HG03378 (cell line): ENCODE measurements at regions not wholly inside any gene's neighbourhood (a gene's known extent, or its start where the extent isn't known, plus 50 kb on each side); places are given as distances from the start of the nearest gene placed in this dataset.

Experiments used
- ATAC-seq: cut with Tn5 transposase; IDR thresholded peaks from one replicate; pipeline ENCODE4 v1.9.1; 2021; ENCODE audit warnings: mild to moderate bottlenecking, moderate library complexity; ENCODE audit not compliant: unreplicated experiment

DNA sequence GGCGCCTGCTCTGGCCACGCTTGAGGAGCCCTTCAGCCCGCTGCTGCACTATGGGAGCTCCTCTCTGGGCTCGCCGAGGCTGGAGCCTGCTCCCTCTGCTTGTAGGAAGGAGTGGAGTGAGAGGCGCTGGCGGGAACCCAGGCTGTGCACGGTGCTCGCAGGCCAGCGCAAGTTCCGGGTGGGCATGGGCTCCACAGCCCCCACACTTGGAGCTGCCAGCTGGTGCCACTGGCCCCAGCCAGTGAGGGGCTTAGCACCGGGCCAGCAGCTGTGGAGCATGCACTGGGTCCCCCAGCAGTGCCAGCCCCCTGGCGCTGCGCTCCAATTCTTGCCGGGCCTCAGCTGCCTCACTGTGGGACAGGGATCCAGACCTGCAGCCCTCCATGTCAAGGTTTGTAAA, 122.1 kb upstream of the CD180 start:
- no peak for ATAC-seq

DNA sequence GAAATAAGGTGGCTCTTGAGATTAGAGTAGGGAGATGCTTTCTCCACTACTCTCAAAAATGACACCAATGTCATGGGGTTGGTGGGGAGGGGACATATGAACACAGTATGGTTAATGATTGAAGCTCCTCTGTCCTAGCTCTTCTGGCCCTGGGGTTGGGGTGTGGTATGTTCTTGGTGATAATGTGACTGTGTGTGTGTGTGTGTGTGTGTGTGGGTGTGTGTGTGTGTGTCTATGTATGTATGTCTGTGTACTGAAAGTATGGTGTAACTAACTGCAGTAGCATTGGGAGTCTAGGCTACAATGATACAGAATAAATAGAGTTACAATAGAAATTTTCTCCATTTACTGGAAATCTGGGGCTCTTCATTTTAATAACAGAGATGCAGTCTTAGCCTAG, 121.0 kb upstream of the CD180 start:
- ATAC-seq: no peak

DNA sequence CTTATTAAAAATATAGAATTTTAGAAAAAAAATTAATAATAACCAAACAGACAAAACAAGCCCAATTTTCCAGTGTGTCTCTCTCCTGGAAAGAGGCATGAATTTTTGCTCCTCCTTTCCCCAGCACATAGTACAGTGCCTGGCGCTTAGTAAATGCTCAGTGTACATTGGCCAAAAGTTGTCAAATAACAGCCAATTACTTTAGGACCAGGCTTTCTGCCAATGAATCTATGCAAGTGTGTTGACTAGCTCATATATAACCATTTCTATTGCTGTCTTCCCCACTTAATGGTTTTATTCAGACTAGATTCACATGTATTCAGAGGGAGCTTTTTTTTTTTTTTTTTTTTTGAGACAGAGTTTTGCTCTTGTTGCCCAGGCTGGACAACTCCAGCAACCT, 120.1 kb upstream of the CD180 start:
- no peak for ATAC-seq

DNA sequence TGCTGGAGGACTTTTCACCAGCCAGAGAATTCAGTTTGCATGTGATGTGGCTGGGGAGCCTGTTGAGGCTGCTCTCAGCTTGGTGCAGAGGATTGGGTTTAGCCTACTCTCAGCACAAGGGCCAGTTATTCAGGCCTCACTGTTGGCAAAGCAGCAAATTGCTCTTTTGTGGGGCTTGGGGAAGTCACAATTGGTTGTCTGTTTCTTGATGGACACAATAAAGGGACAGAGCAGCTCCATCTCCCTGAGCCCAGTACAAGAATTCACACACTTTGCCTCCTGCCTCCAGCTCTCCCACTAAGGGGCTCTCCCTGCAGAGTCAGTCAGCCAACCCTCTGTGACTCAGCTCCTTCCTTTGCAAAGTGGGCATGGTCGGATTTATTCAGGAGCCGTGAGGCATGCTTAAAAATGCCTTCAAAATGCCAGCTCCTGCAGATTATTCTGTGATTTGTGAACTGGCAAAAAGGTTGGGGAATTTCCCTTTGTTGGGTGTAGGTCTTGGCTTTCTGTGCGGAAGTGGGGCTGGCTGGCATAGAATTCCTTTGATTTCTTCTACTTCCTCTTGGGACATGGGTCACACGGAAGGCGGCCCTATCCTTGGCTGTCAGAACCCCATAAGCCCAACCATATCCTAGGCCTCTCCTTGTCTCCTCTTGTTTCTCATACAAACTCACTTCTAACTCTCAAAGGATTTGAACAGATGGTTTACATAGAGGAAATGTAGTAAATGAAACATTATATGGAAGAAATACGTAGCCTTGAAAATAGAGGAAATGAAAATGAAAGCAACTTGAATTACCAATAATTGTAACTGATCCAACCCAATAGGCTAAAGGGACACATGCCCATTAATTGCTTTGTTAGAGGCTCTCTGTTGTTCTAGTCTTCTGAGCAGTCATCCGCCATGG, 118.7 kb upstream of the CD180 start:
- peak; percentile 59 for ATAC-seq

DNA sequence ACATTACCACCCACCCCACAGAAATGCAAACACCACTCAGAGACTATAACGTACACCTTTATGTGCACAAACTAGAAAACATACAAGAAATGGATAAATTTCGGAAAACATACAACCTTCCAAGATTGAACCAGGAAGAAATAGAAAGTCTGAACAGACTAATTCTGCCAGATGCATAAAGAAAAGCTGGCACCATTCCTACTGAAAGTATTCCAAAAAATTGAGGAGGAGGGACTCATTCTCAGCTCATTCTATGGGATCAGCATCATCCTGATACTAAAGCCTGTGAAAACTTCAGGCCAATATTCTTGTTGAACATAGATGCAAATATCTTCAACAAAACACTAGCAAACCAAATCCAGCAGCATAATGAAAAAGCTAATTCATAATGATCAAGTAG, 115.1 kb upstream of the CD180 start:
- ATAC-seq: no peak

DNA sequence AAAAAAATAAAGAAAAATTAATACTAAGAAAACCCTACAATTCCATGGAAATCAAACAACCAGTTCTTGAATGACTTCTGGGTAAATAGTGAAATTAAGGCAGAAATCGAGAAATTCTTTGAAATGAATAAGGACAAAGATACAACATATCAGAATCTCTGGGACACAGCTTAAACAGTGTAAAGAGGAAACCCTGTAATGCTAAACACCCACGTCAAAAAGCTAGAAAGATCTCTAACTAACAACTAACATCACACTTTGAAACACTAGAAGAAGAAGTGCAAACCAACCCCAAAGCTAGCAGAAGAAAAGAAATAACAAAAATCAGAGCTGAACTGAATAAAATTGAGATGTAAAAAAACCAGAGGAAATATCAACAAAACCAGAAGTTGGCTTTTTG, 114.6 kb upstream of the CD180 start:
- no peak for ATAC-seq

DNA sequence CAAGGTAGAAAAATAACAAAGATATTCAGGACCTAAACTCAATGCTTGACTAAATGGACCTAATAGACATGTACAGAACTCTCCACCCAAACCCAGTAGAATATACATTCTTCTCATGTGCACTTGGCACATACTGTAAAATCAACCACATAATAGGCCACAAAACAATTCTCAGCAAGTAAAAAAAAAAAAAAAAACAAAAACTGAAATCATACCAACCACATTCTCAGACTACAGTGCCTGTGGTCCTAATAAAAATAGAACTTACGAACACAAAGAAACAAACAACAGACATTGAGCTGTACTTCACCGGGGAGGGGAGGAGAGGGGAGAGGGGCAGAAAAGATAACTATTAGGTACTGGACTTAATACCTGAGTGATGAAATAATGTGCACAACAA, 114.1 kb upstream of the CD180 start:
- no peak for ATAC-seq

DNA sequence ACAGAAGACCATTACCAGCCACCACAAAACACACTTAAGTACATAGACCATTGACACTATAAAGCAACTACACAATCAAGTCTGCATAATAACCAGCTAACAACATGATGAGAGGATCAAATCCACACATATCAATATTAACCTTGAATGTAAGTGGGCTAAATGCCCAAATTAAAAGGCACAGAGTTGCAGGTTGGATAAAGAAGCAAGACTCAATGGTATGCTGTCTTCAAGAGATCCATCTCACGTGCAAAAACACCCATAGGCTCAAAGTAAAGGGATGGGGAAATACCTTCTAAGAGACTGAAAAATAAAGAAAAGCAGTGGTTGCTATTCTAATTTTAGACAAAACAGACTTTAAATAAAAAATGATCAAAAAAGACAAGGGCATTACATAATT, 113.6 kb upstream of the CD180 start:
- no peak for ATAC-seq

DNA sequence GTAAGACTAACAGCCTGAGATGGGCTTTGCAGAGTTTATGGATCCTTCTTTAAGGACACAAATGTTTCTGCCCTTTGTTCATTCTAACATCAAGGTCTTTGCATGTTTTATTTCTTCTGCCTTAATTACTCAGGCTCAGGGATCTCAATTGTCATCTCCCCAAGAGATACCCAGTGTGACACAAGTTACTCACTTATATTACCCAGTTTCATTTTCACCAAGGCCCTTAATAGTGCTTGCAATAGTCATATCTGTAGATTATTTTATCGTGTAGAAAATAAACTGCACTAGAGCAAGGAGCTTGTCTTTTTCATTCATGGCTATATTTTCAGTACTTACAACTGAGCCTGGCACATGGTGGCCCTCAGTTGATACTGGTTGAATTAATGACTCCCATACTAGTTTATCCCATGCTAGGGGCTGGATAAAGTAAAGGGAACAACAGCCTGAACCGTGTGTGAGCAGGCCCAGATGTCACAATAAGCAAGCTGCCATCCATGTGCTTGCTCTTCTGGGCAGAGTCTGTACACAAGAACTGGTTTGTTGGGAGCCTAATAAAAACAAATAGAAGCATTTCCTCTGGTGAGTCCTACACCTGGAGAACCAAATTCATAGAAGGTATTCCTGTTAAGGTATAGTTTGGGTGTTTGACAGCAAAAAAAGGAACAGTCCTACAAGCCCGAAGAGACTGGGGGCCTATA, 112.5 kb upstream of the CD180 start:
- ATAC-seq: no peak

DNA sequence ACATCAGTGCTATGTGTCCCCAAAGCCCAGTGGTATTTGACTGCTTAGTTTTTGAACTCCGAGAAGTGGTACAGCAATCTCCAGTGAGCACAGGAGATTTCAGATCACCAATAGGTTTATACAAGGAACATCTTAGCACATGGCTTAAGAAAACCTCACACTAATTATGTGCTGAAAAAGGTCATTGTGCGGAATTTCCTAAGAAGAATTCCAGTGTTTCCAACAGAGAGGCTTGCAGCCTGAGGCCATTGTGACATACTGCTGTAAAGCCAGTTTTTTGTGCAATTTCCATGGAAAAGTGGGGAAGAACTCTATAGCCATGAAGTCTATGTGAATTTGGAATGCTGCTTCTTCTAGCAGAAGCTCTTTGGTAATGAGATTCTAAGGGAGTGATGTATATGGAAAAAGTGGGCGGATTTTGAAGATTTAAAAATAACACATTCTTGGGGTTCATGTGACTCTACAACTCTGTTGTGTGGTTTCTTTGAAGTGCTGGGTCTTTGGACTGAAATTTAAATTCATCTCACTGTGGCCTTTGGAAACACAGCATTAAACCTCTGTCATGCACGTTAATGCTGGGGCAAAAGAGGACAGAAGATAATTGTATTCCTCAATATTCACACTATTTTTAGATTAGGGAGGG, 110.5 kb upstream of the CD180 start:
- ATAC-seq: no peak

DNA sequence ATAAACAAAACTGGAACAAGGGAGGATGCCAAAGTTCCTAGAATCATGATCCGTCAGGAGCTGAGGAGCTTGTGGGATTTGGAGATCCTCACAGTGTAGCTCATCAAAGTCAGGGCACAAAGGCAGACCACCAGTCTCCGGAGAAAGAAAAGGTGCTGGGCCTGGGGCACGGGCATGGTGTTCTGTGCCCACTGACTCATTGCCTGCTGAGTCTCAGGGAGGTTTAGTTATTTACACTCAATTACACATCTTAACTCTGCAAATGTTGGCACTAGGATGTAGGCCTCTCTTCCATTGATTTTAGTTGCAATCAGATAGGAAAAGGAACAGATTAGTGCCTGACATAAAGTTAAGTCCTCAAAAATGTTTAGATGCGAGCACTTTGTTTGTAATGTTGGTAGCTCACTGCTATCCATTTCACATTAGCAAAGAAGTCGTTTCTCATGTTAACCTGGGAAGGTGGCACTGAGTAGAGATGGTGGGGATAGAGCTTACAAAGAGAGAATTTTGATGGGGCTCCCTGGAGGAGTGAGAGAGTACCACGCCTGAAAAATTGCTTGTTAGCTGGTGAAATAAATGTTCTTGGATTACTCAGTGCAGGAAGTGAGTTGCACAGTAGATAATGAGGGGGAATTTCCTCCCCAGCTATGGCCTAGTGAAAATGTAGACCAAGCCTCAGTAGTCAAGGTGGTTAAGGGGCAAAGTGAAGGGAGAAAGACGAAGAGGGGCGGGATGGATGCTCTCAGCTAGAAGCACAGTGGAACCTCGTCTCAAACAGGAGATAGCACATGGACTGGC, 109.5 kb upstream of the CD180 start:
- no peak for ATAC-seq

DNA sequence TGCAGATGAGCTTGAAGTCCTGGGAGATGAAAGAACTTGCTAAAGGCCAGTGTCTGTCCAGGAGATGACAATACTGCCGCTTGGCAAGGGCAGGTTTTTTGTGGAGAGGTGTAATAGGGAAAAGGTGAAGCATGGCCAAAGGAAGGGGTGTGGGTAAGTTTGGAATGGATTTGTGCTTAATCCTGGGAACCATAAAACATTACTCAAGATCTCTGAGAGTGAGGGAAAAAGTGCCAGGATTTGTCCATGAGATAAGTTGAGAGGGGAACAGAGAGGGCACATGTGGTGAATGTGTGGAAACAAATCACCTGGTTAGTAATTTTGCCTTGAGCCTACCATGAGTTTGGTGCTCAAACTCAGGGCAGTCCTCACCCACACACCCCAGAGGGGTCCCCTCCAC, 108.8 kb upstream of the CD180 start:
- ATAC-seq: no peak

DNA sequence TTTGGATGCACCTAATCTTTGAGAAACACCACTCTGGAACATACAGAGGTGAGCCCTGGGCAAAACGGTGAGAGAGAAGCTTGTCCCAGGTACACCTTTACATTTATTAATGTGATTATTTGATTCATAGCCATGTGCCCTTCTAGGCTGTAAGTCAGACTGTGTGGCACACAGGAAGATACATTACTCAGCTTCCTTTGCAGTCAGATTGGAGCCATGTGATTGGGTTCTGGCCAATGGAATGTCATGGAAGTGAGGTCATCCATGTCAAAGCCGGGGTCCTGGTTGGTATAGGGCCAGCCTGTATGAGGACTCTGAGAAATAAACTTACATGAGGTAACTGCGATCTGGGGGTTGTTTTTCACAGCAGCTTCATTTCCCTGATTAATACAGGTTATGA, 106.8 kb upstream of the CD180 start:
- ATAC-seq: no peak

DNA sequence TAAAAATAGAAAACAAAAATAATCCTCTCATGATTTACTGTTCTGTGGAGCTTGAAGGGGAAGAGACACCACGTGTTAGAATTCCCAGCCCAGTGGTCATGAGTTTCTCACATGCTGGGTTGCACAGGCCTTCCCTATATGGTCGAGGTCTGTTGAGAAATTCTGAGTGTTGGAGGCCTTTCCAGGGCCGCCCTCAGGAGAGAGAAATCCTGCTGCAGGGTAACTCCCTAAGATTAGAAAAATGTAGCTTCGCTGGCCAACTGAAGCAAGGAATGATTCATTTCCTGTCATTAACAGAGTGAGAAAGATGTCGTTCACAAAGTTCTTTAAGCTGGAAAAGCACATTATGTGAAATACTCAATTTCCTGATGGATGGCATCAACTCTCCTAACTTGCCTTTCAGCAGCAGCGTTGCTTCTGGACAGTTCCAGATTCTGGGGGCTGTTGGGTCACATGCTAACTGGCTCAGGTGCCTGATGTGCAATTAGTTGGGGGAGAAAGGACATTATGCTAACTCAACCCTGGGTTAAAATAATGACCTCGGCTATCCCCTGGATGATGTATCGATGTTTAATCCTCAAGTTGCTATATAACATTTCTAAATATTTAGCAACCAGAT, 104.8 kb upstream of the CD180 start:
- no peak for ATAC-seq

DNA sequence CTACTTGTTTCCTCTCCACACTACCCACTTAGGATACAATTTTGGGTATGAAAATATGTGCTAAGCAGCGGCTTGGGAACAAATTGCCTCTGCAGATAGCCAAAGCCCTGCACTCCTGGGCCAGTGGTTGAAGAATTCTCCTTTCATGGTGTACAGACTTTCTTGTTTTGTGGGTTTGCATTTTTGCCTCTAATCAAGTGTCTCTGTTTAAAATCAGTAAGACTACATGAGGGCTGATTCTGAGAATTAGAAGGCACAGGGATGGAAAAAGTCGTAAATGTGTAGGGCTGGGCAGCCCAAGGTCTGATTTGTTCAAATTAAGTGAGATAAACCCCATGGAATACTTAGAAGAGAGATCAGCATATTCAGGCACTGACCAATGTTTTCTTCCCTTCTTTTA, 103.7 kb upstream of the CD180 start:
- no peak for ATAC-seq

DNA sequence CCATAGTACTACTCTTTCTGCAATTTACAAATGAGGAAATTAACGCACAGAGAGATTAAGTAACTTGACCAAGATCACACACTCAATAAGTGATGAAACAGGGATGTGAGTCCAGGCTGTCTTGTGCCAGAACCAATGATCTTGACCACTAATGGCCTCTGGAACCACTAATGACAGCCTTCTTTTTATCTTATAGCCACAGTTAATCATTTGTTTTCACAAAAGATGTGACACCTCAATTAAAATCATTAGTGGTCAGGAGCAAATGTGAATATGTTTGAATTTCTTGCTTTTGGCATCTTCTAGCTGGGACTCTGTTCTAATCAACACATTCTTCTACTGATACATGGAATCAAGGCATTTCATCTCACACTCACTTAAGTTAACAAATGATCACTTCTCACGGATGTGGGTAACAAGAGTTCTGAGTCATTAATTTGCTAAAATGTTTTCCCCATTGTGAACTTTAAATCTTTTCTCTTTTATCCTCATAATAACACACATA, 102.7 kb upstream of the CD180 start:
- no peak for ATAC-seq

DNA sequence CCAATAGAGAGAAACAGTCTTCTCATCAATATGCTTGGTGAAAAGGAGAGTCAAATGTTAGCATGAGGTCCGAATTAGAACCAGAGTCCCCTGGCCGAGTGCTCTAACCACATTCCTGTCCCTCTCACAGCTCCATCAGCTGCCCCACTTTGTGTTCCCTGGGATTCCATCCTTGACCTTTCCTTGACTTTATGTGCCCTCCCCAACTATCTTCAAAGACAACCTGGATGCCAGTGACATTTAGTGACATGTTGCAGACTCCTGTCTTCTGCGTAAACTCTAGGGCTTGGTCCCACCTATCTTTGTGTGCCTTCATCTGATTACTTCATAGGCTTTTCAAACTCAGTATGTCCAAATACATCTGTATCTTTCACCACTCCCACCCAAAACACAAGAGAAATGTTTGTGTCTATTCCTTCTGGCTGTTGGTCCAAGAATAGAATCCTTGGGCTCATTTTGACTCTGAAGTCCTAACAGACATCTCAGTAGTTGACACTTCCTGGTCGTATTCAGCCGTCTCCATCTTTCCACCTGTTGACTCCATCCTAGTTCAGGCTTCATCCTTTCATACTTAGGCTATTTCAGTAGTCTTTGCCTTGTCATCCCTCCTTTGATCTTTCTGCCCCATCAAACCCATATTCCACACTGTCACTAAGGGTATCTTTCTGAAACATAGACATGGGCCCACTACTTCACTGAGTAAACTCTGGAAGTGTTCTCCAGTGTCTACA, 101.4 kb upstream of the CD180 start:
- ATAC-seq: no peak

DNA sequence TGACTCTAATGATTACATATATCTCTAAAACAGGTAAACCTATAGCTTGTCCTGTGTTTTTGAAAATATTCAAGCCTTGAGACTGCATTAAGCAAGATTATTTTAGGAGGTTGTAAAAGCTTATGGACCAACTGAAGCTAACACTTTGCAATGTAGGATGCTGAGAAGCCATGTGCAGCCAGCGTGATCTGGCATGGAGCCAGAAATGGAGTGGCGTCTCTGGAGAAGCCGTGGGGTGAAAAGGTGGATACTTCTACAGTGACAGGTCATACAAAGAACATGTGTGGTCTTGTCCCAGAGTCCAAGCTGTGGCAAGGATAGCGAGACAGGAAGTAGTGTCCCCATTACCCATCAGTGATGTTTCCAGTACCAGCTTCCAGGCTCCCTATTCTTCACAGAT, 100.8 kb upstream of the CD180 start:
- ATAC-seq: no peak

DNA sequence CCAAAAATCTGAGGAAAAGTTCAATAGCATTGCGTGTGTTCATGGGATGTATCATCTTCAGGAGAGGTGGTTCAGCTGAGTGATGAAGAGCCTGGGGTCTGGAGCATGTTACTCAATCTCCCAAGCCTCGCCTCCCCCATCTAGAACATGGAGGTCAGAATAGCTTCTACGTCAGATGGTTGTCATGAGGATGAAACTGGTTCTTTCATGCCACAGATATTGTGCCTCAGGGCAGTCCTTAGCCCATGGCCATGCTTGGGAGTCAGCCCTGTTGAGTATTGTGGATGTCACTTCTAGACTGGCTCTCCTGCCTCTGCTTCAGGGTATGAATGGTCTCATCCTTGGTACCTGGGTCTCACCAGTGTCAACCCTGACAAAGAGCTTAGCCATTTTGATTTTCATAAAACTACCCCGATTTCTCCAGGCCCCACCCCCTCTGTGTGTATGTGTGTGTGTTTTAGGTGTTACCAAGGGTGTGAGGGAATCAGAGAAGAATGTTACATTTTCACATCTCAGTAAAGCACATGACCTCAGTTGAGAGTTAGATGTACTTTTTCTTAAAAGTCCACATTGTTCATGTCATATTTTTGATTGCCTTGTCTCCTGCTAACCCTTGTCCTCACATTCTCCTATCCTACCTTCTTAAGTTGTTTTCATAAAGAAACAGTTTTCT, 97.8 kb upstream of the CD180 start:
- ATAC-seq: no peak
